Smooth muscle cell (in vitro differentiated cells): ENCODE measurements at regions not wholly inside any gene's neighbourhood (a gene's known extent, or its start where the extent isn't known, plus 50 kb on each side); places are given as distances from the start of the nearest gene placed in this dataset.

Source experiments
- DNase-seq: peaks from one replicate; lab custom pipeline; 2025; ENCODE audit not compliant: unreplicated experiment; lab: John Stamatoyannopoulos, UW
- H2AFZ ChIP-seq: fragments of 200-600 bp; sonication (generic); 2 replicates; pipeline ENCODE4 v1.6.0; 2016; ENCODE audit warnings: antibody characterized with exemption, low read depth, mild to moderate bottlenecking
- H3F3A ChIP-seq: fragments of 200-600 bp; sonication (generic); 2 replicates; pipeline ENCODE4 v1.6.0; 2017; ENCODE audit warnings: antibody characterized with exemption, low read depth
- H3K27ac ChIP-seq: fragments of 200-600 bp; sonication (generic); 2 replicates; pipeline ENCODE4 v1.5.1; 2016; ENCODE audit warnings: low read depth, mild to moderate bottlenecking
- H3K27me3 ChIP-seq: fragments of 200-600 bp; sonication (generic); 2 replicates; pipeline ENCODE4 v1.6.1; 2016; ENCODE audit warnings: low read depth, mild to moderate bottlenecking
- H3K36me3 ChIP-seq: fragments of 200-600 bp; sonication (generic); 2 replicates; pipeline ENCODE4 v1.5.1; 2016; ENCODE audit warnings: low read depth
- H3K4me1 ChIP-seq: fragments of 200-600 bp; sonication (generic); 2 replicates; pipeline ENCODE4 v1.5.1; 2016; ENCODE audit warnings: low read depth
- H3K4me2 ChIP-seq: fragments of 200-600 bp; sonication (generic); 2 replicates; pipeline ENCODE4 v1.6.0; 2016; ENCODE audit warnings: mild to moderate bottlenecking
- H3K4me3 ChIP-seq: fragments of 200-600 bp; sonication (generic); 2 replicates; pipeline ENCODE4 v1.5.1; 2016; ENCODE audit warnings: mild to moderate bottlenecking
- H3K79me2 ChIP-seq: fragments of 200-600 bp; sonication (generic); 2 replicates; pipeline ENCODE4 v1.6.0; 2016; ENCODE audit warnings: low read depth, mild to moderate bottlenecking
- H3K9ac ChIP-seq: fragments of 200-600 bp; sonication (generic); 2 replicates; pipeline ENCODE4 v1.6.0; 2016; ENCODE audit warnings: low read depth
- H3K9me3 ChIP-seq: fragments of 200-600 bp; sonication (generic); replicated peaks from 2 replicates; pipeline ENCODE4 v1.5.1; 2016; ENCODE audit warnings: low read depth
- H4K20me1 ChIP-seq: fragments of 200-600 bp; sonication (generic); 2 replicates; pipeline ENCODE4 v1.6.0; 2016; ENCODE audit warnings: low read depth
- WGBS: methylation state at CpG from one replicate; pipeline ENCODE4 v1.1.7; 2016; ENCODE audit warnings: low lambda C conversion rate; 5-methylcytosine and 5-hydroxymethylcytosine counted together
- TF ChIP-seq, protein P1 (sequence below): fragments of 200-600 bp; sonication (generic); IDR thresholded peaks from 2 replicates; pipeline ENCODE4 v1.5.1; 2017; ENCODE audit warnings: borderline replicate concordance, mild to moderate bottlenecking, antibody characterized with exemption; ENCODE audit not compliant: insufficient read depth, poor library complexity, severe bottlenecking

DNA sequence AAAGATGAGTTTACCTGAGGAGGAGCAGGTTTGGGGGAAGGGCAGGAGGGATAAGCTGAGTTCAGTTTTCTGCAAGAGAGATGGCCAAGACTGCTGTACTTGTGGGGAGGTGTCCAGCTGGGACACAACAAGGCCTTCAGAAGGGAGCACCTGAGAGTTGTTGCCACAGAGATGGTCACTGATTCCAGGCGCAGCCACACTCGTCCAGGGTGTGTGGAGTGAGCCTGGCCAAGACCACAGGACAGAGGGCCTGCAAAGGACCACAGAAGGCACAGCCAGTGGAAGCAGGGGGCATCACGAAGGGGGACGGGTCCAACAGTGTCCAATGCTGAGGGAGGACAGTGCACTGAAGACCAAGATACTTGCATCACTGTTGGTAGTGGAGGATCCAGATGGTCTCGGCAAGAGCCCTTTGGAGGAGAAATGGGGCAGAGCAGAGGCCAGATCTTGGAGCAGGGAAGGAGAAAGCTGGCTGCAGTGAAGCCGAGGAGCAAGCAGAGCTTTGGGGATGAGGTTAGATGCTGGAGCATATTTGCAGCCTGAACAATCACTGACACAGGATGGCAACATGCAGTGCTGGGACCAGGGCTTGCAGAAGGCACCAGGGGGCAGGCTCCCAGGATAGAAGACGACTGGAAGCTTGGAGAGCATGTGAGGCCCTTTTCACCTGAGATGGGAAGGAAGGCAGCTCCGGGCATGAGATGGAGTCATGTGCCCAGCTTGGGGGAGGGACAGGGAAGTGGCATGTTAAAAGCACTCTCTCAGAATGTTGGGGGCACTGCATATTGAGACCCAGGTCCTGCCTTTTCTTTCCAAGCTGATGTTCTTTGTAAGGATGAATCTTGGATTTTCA is 214.0 kb downstream of the CYP26B1 start:
- no peak overlapping the region for H3K9ac ChIP-seq

GRCh38 chr2:71932780-71933466 is 214.7 kb downstream of the CYP26B1 start:
- Histone ChIP-seq H3K4me1 (no peaks in the 10 kb centered on the region), H3F3A (no peaks in the 10 kb centered on the region), H3K79me2 (no peaks in the 10 kb centered on the region), H3K4me3 (no peak overlapping the region), H3K27me3 (no peaks in the 10 kb centered on the region), H3K27ac (no peak overlapping the region), H4K20me1 (no peaks in the 10 kb centered on the region), H3K36me3 (no peaks in the 10 kb centered on the region), H3K9ac (no peak overlapping the region), H2AFZ (no peak overlapping the region), H3K4me2 (no peak overlapping the region), H3K9me3 (no peaks in the 10 kb centered on the region)
- WGBS = 89% methylated on average over 13 of the region's 13 CpGs
- DNase-seq = no peak
- TF ChIP-seq, protein P1, sequence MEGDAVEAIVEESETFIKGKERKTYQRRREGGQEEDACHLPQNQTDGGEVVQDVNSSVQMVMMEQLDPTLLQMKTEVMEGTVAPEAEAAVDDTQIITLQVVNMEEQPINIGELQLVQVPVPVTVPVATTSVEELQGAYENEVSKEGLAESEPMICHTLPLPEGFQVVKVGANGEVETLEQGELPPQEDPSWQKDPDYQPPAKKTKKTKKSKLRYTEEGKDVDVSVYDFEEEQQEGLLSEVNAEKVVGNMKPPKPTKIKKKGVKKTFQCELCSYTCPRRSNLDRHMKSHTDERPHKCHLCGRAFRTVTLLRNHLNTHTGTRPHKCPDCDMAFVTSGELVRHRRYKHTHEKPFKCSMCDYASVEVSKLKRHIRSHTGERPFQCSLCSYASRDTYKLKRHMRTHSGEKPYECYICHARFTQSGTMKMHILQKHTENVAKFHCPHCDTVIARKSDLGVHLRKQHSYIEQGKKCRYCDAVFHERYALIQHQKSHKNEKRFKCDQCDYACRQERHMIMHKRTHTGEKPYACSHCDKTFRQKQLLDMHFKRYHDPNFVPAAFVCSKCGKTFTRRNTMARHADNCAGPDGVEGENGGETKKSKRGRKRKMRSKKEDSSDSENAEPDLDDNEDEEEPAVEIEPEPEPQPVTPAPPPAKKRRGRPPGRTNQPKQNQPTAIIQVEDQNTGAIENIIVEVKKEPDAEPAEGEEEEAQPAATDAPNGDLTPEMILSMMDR = no peak

More for the DNA sequence above, 214.0 kb downstream of the CYP26B1 start:
- Histone ChIP-seq H3K4me3 (no peak overlapping the region), H3K36me3 (no peaks in the 10 kb centered on the region), H3K4me2 (no peak overlapping the region), H2AFZ (no peak overlapping the region), H3K4me1 (no peaks in the 10 kb centered on the region), H3K79me2 (no peaks in the 10 kb centered on the region), H3K27ac (no peak overlapping the region), H3K27me3 (no peaks in the 10 kb centered on the region), H4K20me1 (no peaks in the 10 kb centered on the region), H3F3A (no peaks in the 10 kb centered on the region), H3K9me3 (no peaks in the 10 kb centered on the region)
- DNase-seq = no peak
- TF ChIP-seq, protein P1 = no peak
- WGBS = 83% methylated on average over 8 of the region's 8 CpGs

- TF ChIP-seq, protein P1 = no peak
Measured at GRCh38 chr2:71932037-71932779, 215.5 kb downstream of the CYP26B1 start.

More at GRCh38 chr2:71932037-71932779, 215.5 kb downstream of the CYP26B1 start:
- Histone ChIP-seq H3K36me3 (no peaks in the 10 kb centered on the region), H3K9ac (no peak overlapping the region), H3K27ac (no peak overlapping the region), H3K4me3 (no peak overlapping the region), H3K79me2 (no peaks in the 10 kb centered on the region), H3K9me3 (no peaks in the 10 kb centered on the region), H4K20me1 (no peaks in the 10 kb centered on the region), H2AFZ (no peak overlapping the region), H3K4me2 (no peak overlapping the region), H3K27me3 (no peaks in the 10 kb centered on the region), H3K4me1 (no peaks in the 10 kb centered on the region), H3F3A (no peaks in the 10 kb centered on the region)
- no peak for DNase-seq
- WGBS = 84% methylated on average over 12 of the region's 13 CpGs
